SJSA1 (cell line): ENCODE measurements at regions not wholly inside any gene's neighbourhood (a gene's known extent, or its start where the extent isn't known, plus 50 kb on each side); places are given as distances from the start of the nearest gene placed in this dataset.
"Not testable (repeated sequence)": the region's sequence is repeated elsewhere in the genome, so short reads cannot be mapped to it uniquely, and the experiment has no call there.

ENCODE experiments used
- DNase-seq, 2 experiments: peaks; one replicate each; pipeline ENCODE4 v3.0.0-alpha.2; 2015 to 2020; ENCODE audit warnings: low spot score in 2 of 2, low read depth in 1 of 2
- H3K27ac ChIP-seq: fragments of 250-450 bp; sonication (Bioruptor Pico); 2 replicates; pipeline ENCODE4 v1.5.1; 2020; ENCODE audit warnings: mild to moderate bottlenecking, moderate library complexity
- H3K27me3 ChIP-seq: fragments of 250-450 bp; sonication (Bioruptor Pico); replicated peaks from 2 replicates; pipeline ENCODE4 v1.5.1; 2020; ENCODE audit warnings: mild to moderate bottlenecking, moderate library complexity
- H3K36me3 ChIP-seq: fragments of 250-450 bp; sonication (Bioruptor Pico); 2 replicates; pipeline ENCODE4 v1.5.1; 2020; ENCODE audit warnings: mild to moderate bottlenecking
- H3K4me1 ChIP-seq: fragments of 250-450 bp; sonication (Bioruptor Pico); replicated peaks from 2 replicates; pipeline ENCODE4 v1.6.1; 2021; ENCODE audit warnings: mild to moderate bottlenecking
- H3K4me3 ChIP-seq: fragments of 250-450 bp; sonication (Bioruptor Pico); 2 replicates; pipeline ENCODE4 v1.5.1; 2020; ENCODE audit warnings: mild to moderate bottlenecking
- H3K9me3 ChIP-seq: fragments of 250-450 bp; sonication (Bioruptor Pico); replicated peaks from 2 replicates; pipeline ENCODE4 v1.5.1; 2020; ENCODE audit warnings: mild to moderate bottlenecking

DNA sequence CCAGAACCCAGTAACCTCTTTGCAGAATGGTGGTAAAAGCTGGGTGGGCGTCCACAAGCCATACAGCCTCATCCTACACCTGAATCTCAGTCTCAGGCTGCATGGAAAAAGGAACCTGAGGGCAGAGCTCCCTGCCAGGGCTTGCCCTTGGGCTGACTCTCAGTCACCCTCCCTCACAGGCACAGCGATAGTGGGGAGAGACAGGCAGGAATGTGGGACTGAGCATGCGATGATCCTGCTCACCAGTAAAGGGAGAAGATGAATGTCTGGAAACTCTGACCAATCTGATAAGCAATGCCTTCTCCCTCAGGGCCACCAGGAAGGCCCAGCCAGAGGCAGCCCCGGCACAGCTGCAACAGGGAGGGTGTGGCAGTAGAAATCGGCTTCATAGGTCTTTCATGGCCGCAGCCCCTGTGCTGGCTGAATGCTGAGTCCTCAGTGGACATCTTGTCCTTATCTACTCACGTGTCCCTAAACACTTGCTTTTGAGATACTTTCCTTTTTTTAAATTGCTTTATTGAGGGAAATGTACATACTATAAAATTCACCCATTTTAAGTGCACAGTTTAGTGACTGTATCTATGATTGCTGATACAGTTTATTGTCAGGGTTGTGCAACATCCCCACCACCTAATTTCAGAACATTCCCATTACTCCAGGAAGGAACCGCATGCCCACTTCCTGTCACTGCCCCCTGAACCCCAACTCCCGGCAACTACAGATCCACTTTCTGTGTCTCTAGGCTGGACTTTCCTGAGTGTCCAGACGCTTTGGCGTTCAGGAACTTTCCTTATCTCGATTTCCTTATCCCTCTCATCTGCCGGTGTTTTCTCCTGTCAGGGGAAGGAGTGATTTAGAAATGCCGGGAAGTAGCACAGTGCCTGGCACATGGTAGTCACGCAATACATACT lies 258.1 kb downstream of the PCNX1 start:
- H3K9me3 ChIP-seq = no peaks in the 10 kb centered on the region
- no peaks in the 10 kb centered on the region for H3K27me3 ChIP-seq
- H3K4me3 ChIP-seq = no peak overlapping the region
- DNase-seq = peak in 1 of 2 experiments; percentile 32
- no peaks in the 10 kb centered on the region for H3K36me3 ChIP-seq
- H3K4me1 ChIP-seq = peaks cover 14% of the 10 kb centered on the region
- no peak overlapping the region for H3K27ac ChIP-seq

GRCh38 chr14:71166180-71166837 lies 259.1 kb downstream of the PCNX1 start:
- Histone ChIP-seq H3K4me3 (no peak overlapping the region), H3K9me3 (no peaks in the 10 kb centered on the region), H3K4me1 (peaks cover 14% of the 10 kb centered on the region), H3K27ac (no peak overlapping the region), H3K27me3 (no peaks in the 10 kb centered on the region), H3K36me3 (no peaks in the 10 kb centered on the region)
- DNase-seq = peak in 1 of 2 experiments; percentile 20

- not testable (repeated sequence) for H3K27ac ChIP-seq, H3K4me3 ChIP-seq, DNase-seq, H3K36me3 ChIP-seq, H3K27me3 ChIP-seq, H3K9me3 ChIP-seq
- peaks cover 14% of the 10 kb centered on the region for H3K4me1 ChIP-seq
These were observed 260.2 kb downstream of the PCNX1 start for GRCh38 chr14:71167325-71167950.

GRCh38 chr14:71168161-71168560 lies 260.9 kb downstream of the PCNX1 start:
- H3K27ac ChIP-seq, H3K27me3 ChIP-seq, H3K9me3 ChIP-seq, H3K36me3 ChIP-seq, H3K4me3 ChIP-seq, DNase-seq: not testable (repeated sequence)
- H3K4me1 ChIP-seq = peaks cover 14% of the 10 kb centered on the region

GRCh38 chr14:71168564-71169427 lies 261.5 kb downstream of the PCNX1 start:
- Histone ChIP-seq H3K27me3 (no peaks in the 10 kb centered on the region), H3K36me3 (no peaks in the 10 kb centered on the region), H3K27ac (no peak overlapping the region), H3K4me3 (no peak overlapping the region), H3K4me1 (peaks cover 14% of the 10 kb centered on the region), H3K9me3 (no peaks in the 10 kb centered on the region)
- DNase-seq = no peak

DNA sequence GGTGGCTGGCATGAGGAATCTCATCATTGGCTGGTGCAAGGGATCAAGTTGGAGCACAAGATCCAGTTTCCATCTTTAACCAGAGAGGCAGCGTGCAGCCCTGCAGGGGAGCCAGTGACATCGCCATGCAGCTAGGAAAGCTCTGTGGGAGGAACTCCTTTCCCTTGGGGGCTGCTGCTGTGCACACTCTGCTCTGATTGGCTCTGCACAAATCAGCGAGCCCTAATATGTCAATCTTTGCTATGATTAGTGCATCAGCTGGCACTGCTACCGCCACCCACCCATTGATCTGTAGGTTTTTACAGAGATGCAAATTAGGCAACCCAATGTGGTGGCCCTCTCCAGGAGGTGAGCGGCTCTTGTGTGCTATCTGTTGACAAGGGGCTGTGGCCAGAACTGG lies 262.6 kb downstream of the PCNX1 start:
- no peak for DNase-seq
- no peaks in the 10 kb centered on the region for H3K27me3 ChIP-seq
- peaks cover 11% of the 10 kb centered on the region for H3K4me1 ChIP-seq
- no peak overlapping the region for H3K4me3 ChIP-seq
- no peaks in the 10 kb centered on the region for H3K36me3 ChIP-seq
- H3K27ac ChIP-seq = no peak overlapping the region
- H3K9me3 ChIP-seq = no peaks in the 10 kb centered on the region

GRCh38 chr14:71175491-71175890 lies 268.2 kb downstream of the PCNX1 start:
- Histone ChIP-seq H3K4me3 (no peak overlapping the region), H3K4me1 (no peaks in the 10 kb centered on the region), H3K27ac (no peak overlapping the region), H3K9me3 (no peaks in the 10 kb centered on the region), H3K36me3 (no peaks in the 10 kb centered on the region), H3K27me3 (no peaks in the 10 kb centered on the region)
- DNase-seq = no peak

- Histone ChIP-seq H3K27me3 (no peaks in the 10 kb centered on the region), H3K36me3 (no peaks in the 10 kb centered on the region), H3K4me3 (no peak overlapping the region), H3K9me3 (no peaks in the 10 kb centered on the region), H3K27ac (no peak overlapping the region), H3K4me1 (no peaks in the 10 kb centered on the region)
- no peak for DNase-seq
These were observed 271.8 kb downstream of the PCNX1 start for GRCh38 chr14:71179066-71179465.

GRCh38 chr14:71180397-71180796 lies 273.1 kb downstream of the PCNX1 start:
- DNase-seq = no peak
- Histone ChIP-seq H3K4me1 (no peaks in the 10 kb centered on the region), H3K27ac (no peak overlapping the region), H3K36me3 (no peaks in the 10 kb centered on the region), H3K4me3 (no peak overlapping the region), H3K27me3 (no peaks in the 10 kb centered on the region), H3K9me3 (no peaks in the 10 kb centered on the region)

GRCh38 chr14:71181215-71182003 lies 274.1 kb downstream of the PCNX1 start:
- DNase-seq = no peak
- Histone ChIP-seq H3K36me3 (no peaks in the 10 kb centered on the region), H3K4me3 (no peak overlapping the region), H3K9me3 (no peaks in the 10 kb centered on the region), H3K27ac (no peak overlapping the region), H3K27me3 (no peaks in the 10 kb centered on the region), H3K4me1 (no peaks in the 10 kb centered on the region)

DNA sequence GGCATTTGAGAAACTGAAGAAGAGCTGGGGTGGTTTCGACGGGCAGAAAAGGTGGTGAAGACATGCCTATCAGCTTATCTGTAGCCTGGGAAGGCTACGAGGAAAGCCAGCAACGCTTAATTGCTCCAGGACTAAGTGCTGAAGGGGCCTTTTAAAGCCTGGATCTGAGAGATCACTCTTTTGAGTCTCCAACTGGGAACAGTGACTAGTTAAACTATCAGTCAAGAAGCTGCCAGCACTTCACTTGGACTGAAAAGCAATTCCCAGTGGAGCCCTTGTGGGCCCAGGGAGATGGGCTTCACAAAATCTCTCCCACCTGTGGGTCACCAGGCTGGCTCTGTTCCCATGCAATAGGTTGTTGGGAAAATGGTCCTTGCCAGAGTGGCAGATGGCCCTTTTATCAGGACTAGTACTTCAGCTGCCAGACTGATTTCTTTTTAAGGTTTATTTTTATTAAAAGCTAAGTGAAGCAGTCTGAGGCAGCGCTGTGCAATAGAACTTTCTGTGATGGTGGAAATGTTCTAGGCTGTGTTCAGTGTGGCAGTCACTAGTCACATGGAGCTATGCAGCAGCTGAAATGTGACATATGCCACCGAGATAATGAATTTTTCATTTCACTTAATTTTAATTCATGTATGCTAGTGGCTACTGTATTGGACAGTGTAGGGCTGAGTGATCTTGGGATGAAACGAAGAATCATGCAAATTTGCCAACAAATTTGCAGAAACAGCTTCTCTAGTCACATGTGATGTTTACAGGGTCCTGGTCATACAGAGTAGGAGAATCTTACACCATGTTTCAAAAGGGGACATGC lies 276.8 kb downstream of the PCNX1 start:
- H3K9me3 ChIP-seq = no peaks in the 10 kb centered on the region
- H3K4me1 ChIP-seq = peaks cover 11% of the 10 kb centered on the region
- no peaks in the 10 kb centered on the region for H3K27me3 ChIP-seq
- H3K4me3 ChIP-seq = no peak overlapping the region
- no peak for DNase-seq
- H3K36me3 ChIP-seq = no peaks in the 10 kb centered on the region
- no peak overlapping the region for H3K27ac ChIP-seq

DNA sequence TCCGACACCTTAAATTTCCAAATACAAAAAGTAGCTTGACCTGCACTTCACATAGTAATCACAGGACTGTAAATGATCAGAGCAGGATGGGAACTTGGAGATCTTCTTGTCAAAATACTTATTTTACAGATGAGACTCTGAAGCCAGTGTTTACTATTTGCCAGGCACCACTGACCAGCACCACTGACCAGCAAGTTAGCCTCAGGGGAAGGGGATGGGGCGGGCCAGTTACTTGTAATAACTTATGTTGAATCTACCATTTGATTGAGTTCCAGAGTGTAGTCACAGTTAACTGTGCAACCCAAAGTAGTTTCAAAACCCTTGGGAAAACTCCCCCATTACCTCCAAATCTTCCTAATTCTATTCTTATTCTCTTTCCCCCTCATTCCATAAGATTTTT lies 278.4 kb downstream of the PCNX1 start:
- Histone ChIP-seq H3K9me3 (no peaks in the 10 kb centered on the region), H3K27ac (no peak overlapping the region), H3K27me3 (no peaks in the 10 kb centered on the region), H3K36me3 (no peaks in the 10 kb centered on the region), H3K4me1 (peaks cover 11% of the 10 kb centered on the region), H3K4me3 (no peak overlapping the region)
- no peak for DNase-seq
